Fibroblast of pulmonary artery (primary cell): ENCODE measurements at regions not wholly inside any gene's neighbourhood (a gene's known extent, or its start where the extent isn't known, plus 50 kb on each side); places are given as distances from the start of the nearest gene placed in this dataset.

ENCODE experiments used
- DNase-seq: peaks from one replicate; pipeline ENCODE4 v3.0.0-alpha.2; 2010; ENCODE audit warnings: low read depth
- H3K4me3 ChIP-seq: replicated peaks from 2 replicates; pipeline ENCODE4 v1.5.1; 2011; ENCODE audit warnings: low read depth, mild to moderate bottlenecking, control low read depth, low read length, moderate library complexity
- CTCF ChIP-seq: IDR thresholded peaks from 2 replicates; pipeline ENCODE4 v1.5.1; 2011; ENCODE audit warnings: mild to moderate bottlenecking, control low read depth, low read length, inconsistent platforms; ENCODE audit errors: missing control alignments

DNA sequence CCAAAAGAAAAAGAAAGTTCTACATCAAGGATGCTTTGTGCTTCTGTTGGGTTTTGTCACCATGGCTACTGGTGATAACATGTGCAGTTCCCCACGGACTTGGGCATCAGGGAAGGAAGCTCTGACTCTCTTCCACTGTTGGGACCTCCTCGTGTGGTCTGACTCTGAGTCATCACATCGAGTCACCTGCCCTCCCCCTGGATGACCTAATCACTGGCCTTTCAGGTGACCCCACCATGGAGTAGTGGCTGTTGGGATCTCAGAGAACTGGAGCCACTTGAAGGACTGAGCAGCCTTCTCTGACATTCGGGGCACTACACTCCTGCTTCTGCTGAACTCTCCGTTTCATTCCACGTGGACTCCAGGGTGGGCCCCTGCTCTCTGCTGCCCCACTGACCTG lies 60.8 kb upstream of the DOCK1 start:
- TF ChIP-seq CTCF: no peak
- peak; percentile 3 for DNase-seq
- no peak overlapping the region for H3K4me3 ChIP-seq

DNA sequence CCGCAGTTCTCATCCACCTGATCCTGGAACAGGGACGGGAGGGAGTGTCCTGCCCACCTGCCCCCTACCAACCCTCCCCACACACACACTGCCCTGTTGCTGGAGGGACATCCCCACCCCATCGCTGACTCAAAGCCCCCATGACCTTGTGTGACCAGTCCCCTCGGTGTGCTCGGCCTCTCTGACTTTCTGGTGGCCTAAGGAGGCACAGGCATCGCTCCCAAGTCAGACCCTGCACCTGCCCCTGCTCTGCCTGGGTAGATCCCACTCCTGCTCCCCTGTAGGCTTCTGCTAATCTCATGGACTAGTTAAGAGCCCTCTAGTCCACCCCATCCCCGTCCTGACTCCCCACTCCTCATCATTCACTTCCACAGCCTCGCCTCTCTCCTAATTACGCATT lies 58.8 kb upstream of the DOCK1 start:
- DNase-seq: no peak
- no peak for TF ChIP-seq CTCF
- H3K4me3 ChIP-seq: no peak overlapping the region

DNA sequence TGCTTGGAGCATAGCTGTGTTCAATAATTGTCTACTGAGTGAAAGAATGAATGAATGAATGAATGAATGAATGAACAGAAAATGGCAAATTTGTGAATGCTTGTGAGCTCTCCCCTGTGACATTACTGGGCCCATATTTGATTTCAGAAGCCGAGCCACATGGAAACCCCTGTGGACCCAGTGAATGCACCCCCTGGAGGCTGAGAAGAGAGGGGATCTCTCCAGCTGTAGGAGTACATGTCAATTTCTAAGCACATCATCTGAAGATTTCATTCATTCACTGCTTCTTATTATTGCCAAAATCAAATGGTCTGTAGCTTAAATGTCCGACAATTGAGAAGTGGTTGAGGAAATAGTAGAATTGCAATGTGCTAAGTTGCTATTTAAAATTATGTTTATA lies 58.3 kb upstream of the DOCK1 start:
- TF ChIP-seq CTCF: no peak
- no peak overlapping the region for H3K4me3 ChIP-seq
- no peak for DNase-seq

DNA sequence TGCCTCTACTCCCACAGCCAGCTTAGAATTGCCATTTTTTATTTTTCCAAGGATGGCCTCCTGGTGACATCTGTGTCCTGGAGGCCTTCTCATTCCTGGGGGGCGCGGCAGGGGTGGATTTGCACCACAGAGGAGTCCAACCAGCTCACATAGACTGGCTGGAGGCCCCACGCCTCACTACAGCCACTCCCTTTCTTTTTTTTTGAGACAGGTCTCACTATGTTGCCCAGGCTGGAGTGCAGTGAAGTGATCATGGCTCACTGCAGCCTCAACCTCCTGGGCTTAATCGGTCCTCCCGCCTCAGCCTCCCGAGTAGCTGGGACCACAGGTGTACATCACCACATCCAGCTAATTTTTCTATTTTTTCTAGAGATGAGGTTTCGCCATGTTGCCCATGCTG lies 57.6 kb upstream of the DOCK1 start:
- no peak overlapping the region for H3K4me3 ChIP-seq
- DNase-seq: no peak
- TF ChIP-seq CTCF: no peak

DNA sequence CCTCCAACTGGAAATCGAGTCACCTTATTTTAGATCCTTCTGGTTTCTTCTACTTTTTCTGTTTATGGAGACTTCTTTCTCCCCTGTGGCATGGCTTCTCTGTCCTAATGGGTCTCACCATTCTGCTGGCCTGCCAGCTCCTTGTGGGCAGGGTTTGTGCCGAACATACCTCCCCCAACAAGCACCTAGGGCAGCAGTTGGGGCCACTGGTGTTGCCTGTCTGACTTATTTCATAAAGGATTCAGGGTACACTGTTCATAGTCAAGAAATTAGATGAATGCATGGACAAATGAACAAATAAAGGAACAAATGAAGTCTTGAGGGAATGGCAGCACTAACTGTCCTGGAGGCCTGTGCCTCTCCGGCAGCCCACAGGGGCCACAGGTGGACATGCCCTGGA lies 55.6 kb upstream of the DOCK1 start:
- no peak overlapping the region for H3K4me3 ChIP-seq
- TF ChIP-seq CTCF: no peak
- no peak for DNase-seq

GRCh38 chr10:126851414-126852108 lies 53.7 kb upstream of the DOCK1 start:
- no peak for DNase-seq
- no peak overlapping the region for H3K4me3 ChIP-seq
- TF ChIP-seq CTCF: no peak
